HEK293T (cell line): ENCODE measurements at regions not wholly inside any gene's neighbourhood (a gene's known extent, or its start where the extent isn't known, plus 50 kb on each side); places are given as distances from the start of the nearest gene placed in this dataset.
"Not testable (repeated sequence)": the region's sequence is repeated elsewhere in the genome, so short reads cannot be mapped to it uniquely, and the experiment has no call there.

Experiments
- CTCF ChIA-PET: fragments of 350-600 bp; formaldehyde crosslinking; extraction: SDS; loops from one replicate; lab custom pipeline; 2021; ENCODE audit warnings: antibody characterized with exemption, inconsistent platforms; lab: Yijun Ruan, JAX
- POLR2A ChIA-PET: fragments of 350-600 bp; formaldehyde crosslinking; extraction: SDS; loops from one replicate; lab custom pipeline; 2020; ENCODE audit warnings: antibody characterized with exemption, inconsistent platforms; lab: Yijun Ruan, JAX
- DNase-seq: peaks from one replicate; pipeline ENCODE4 v3.0.0; 2012; ENCODE audit warnings: mixed read lengths; ENCODE audit errors: extremely low spot score
- ARNT ChIP-seq: fragments of 450-650 bp; IDR thresholded peaks from 2 replicates; pipeline ENCODE4 v1.6.1; 2017; ENCODE audit warnings: mild to moderate bottlenecking
- BHLHE40 ChIP-seq: fragments of 450-650 bp; IDR thresholded peaks from 2 replicates; pipeline ENCODE4 v1.6.1; 2016; ENCODE audit warnings: mild to moderate bottlenecking, moderate library complexity, borderline replicate concordance
- CTBP1 ChIP-seq: fragments of 450-650 bp; IDR thresholded peaks from 2 replicates; pipeline ENCODE4 v1.6.1; 2016; ENCODE audit warnings: borderline replicate concordance
- ELF4 ChIP-seq: fragments of 450-650 bp; IDR thresholded peaks from 2 replicates; pipeline ENCODE4 v1.6.1; 2017; ENCODE audit warnings: antibody characterized with exemption
- FOXA1 ChIP-seq: fragments of 450-650 bp; IDR thresholded peaks from 2 replicates; pipeline ENCODE4 v1.6.1; 2016; ENCODE audit warnings: mild to moderate bottlenecking
- FOXK2 ChIP-seq: fragments of 450-650 bp; IDR thresholded peaks from 2 replicates; pipeline ENCODE4 v1.6.1; 2016; ENCODE audit warnings: mild to moderate bottlenecking
- FOXM1 ChIP-seq: fragments of 450-650 bp; IDR thresholded peaks from 2 replicates; pipeline ENCODE4 v1.6.1; 2017; ENCODE audit warnings: mild to moderate bottlenecking, borderline replicate concordance
- HDGF ChIP-seq: fragments of 450-650 bp; IDR thresholded peaks from 2 replicates; pipeline ENCODE4 v1.6.1; 2017; ENCODE audit warnings: antibody characterized with exemption, borderline replicate concordance
- L3MBTL2 ChIP-seq: fragments of 450-650 bp; conservative IDR thresholded peaks from 2 replicates; pipeline ENCODE4 v1.6.1; 2016; ENCODE audit warnings: mild to moderate bottlenecking
- LEF1 ChIP-seq: fragments of 450-650 bp; IDR thresholded peaks from 2 replicates; pipeline ENCODE4 v1.6.1; 2017; ENCODE audit warnings: mild to moderate bottlenecking, borderline replicate concordance
- NFRKB ChIP-seq: fragments of 450-650 bp; IDR thresholded peaks from 2 replicates; pipeline ENCODE4 v1.6.1; 2016; ENCODE audit warnings: mild to moderate bottlenecking, moderate library complexity
- PKNOX1 ChIP-seq: fragments of 450-650 bp; IDR thresholded peaks from 2 replicates; pipeline ENCODE4 v1.6.1; 2016
- SP1 ChIP-seq: fragments of 450-650 bp; IDR thresholded peaks from 2 replicates; pipeline ENCODE4 v1.6.1; 2017
- SUZ12 ChIP-seq: fragments of 450-650 bp; IDR thresholded peaks from 2 replicates; pipeline ENCODE4 v1.6.1; 2016; ENCODE audit warnings: mild to moderate bottlenecking
- TARDBP ChIP-seq: fragments of 450-650 bp; IDR thresholded peaks from 2 replicates; pipeline ENCODE4 v1.6.1; 2016
- ZNF384 ChIP-seq: fragments of 450-650 bp; IDR thresholded peaks from 2 replicates; pipeline ENCODE4 v1.6.1; 2016

GRCh38 chr17:5888811-5889210, 181.4 kb upstream of the WSCD1 start:
- ChIA-PET CTCF (no interaction called here), POLR2A (no interaction called here)
- no peak for DNase-seq
- TF ChIP-seq LEF1, result no peak

GRCh38 chr17:5892921-5893675, 177.1 kb upstream of the WSCD1 start:
- CTCF ChIA-PET, result no interaction called here
- DNase-seq, result no peak
- POLR2A ChIA-PET, result no interaction called here

GRCh38 chr17:5893741-5894140, 176.4 kb upstream of the WSCD1 start:
- POLR2A ChIA-PET, result no interaction called here
- CTCF ChIA-PET, result no interaction called here
- DNase-seq, result no peak
- no peak for TF ChIP-seq ARNT

More at GRCh38 chr17:5892921-5893675, 177.1 kb upstream of the WSCD1 start:
- TF ChIP-seq FOXK2 (no peak), FOXM1 (no peak), TARDBP (no peak), ARNT (no peak), L3MBTL2 (no peak), CTBP1 (no peak), HDGF (no peak), NFRKB (no peak), ELF4 (no peak), BHLHE40 (no peak), ZNF384 (no peak), LEF1 (no peak), PKNOX1 (no peak), SUZ12 (no peak), FOXA1 (no peak)

GRCh38 chr17:5895276-5895675, 174.9 kb upstream of the WSCD1 start:
- no peak for DNase-seq
- TF ChIP-seq SUZ12, result no peak
- no peak for TF ChIP-seq BHLHE40
- TF ChIP-seq L3MBTL2, result no peak
- TF ChIP-seq ARNT, result no peak
- no peak for TF ChIP-seq HDGF
- TF ChIP-seq CTBP1, result no peak
- TF ChIP-seq FOXA1, result no peak
- TF ChIP-seq NFRKB, result no peak
- no peak for TF ChIP-seq ZNF384
- TF ChIP-seq FOXK2, result no peak
- no peak for TF ChIP-seq SP1
- no peak for TF ChIP-seq TARDBP
- TF ChIP-seq LEF1, result no peak
- ChIA-PET CTCF (no interaction called here), POLR2A (no interaction called here)

GRCh38 chr17:5896215-5896614, 174.0 kb upstream of the WSCD1 start:
- TF ChIP-seq LEF1 (no peak), TARDBP (no peak), SP1 (no peak), ARNT (no peak), ZNF384 (no peak), NFRKB (no peak), SUZ12 (no peak), HDGF (no peak), BHLHE40 (no peak), FOXA1 (no peak), L3MBTL2 (no peak), FOXM1 (no peak), ELF4 (no peak)
- no peak for DNase-seq
- ChIA-PET POLR2A (no interaction called here), CTCF (no interaction called here)

- TF ChIP-seq HDGF, result no peak
- TF ChIP-seq ARNT, result no peak
- TF ChIP-seq NFRKB, result no peak
- ChIA-PET CTCF (interaction anchor here (0.7 kb wide), 1 partner anchor 424 kb away, joined by 3 read pairs; no protein-coding TSS in a partner anchor), POLR2A (no interaction called here)
- no peak for DNase-seq
These were observed 172.8 kb upstream of the WSCD1 start for GRCh38 chr17:5897275-5897911.

GRCh38 chr17:5897981-5898380, 172.2 kb upstream of the WSCD1 start:
- DNase-seq, POLR2A ChIA-PET, CTCF ChIA-PET: not testable (repeated sequence)

GRCh38 chr17:5898406-5898805, 171.8 kb upstream of the WSCD1 start:
- no peak for DNase-seq
- TF ChIP-seq BHLHE40 (no peak), FOXM1 (no peak), SUZ12 (no peak), ARNT (no peak), NFRKB (no peak), SP1 (no peak), CTBP1 (no peak), ELF4 (no peak), FOXK2 (no peak), LEF1 (no peak), TARDBP (no peak), FOXA1 (no peak), ZNF384 (no peak), PKNOX1 (no peak), HDGF (no peak)
- CTCF ChIA-PET, result no interaction called here
- POLR2A ChIA-PET, result no interaction called here
